ENCODE measurements at regions not wholly inside any gene's neighbourhood (a gene's known extent, or its start where the extent isn't known, plus 50 kb on each side); places are given as distances from the start of the nearest gene placed in this dataset.

- no peak overlapping the region for H4K12ac ChIP-seq (ENCODE audit: low read depth, low read length)
- no peak overlapping the region for H3K4ac ChIP-seq (ENCODE audit: low read depth, low read length)
- H3K9me3 ChIP-seq (ENCODE audit: insufficient read depth, low read depth, low read length), result no peaks in the 10 kb centered on the region
- no peak overlapping the region for H3K23ac ChIP-seq (ENCODE audit: low read length)
- H3K27ac ChIP-seq (ENCODE audit: low read depth, low read length), result no peak overlapping the region
- H4K8ac ChIP-seq (ENCODE audit: low read depth, low read length), result no peak overlapping the region
- no peak overlapping the region for H4K91ac ChIP-seq (ENCODE audit: low read depth, low read length)
- H3K4me1 ChIP-seq (ENCODE audit: control insufficient read depth in 1 of 2, insufficient read depth in 2 of 2, low read length in 2 of 2), result no peaks in the 10 kb centered on the region
- no peak overlapping the region for H3K18ac ChIP-seq (ENCODE audit: low read length)
- H3K14ac ChIP-seq (ENCODE audit: low read length), result no peak overlapping the region
- H3K4me3 ChIP-seq (ENCODE audit: low read depth, low read length), result no peak overlapping the region
- H2AFZ ChIP-seq (ENCODE audit: insufficient read depth, low read length, poor library complexity), result no peak overlapping the region
- no peak overlapping the region for H3K4me2 ChIP-seq (ENCODE audit: low read length)
- no peaks in the 10 kb centered on the region for H3K79me1 ChIP-seq (ENCODE audit: low read length)
- no peak overlapping the region for H2BK120ac ChIP-seq (ENCODE audit: insufficient read depth, low read length, poor library complexity)
- H3K27me3 ChIP-seq (ENCODE audit: insufficient read depth, low read length), result no peaks in the 10 kb centered on the region
- DNase-seq, result no peak
- H3K36me3 ChIP-seq (ENCODE audit: control insufficient read depth in 1 of 2, insufficient read depth in 2 of 2, low read length in 2 of 2), result no peaks in the 10 kb centered on the region
- no peaks in the 10 kb centered on the region for H3K79me2 ChIP-seq (ENCODE audit: control insufficient read depth, insufficient read depth, low read length, poor library complexity)
- H2BK12ac ChIP-seq (ENCODE audit: low read length), result no peak overlapping the region
- no peak overlapping the region for H2AK5ac ChIP-seq (ENCODE audit: low read length)
- H2BK5ac ChIP-seq (ENCODE audit: low read depth, low read length, poor library complexity), result no peak overlapping the region
- WGBS (ENCODE audit: extremely low coverage, insufficient coverage, insufficient read length), result no CpG with 5 or more reads among the region's 3 CpGs
- H3K9ac ChIP-seq (ENCODE audit: low read length), result no peak overlapping the region
Observed at GRCh38 chr1:98104289-98104688, 183.5 kb upstream of the DPYD start.

DNA sequence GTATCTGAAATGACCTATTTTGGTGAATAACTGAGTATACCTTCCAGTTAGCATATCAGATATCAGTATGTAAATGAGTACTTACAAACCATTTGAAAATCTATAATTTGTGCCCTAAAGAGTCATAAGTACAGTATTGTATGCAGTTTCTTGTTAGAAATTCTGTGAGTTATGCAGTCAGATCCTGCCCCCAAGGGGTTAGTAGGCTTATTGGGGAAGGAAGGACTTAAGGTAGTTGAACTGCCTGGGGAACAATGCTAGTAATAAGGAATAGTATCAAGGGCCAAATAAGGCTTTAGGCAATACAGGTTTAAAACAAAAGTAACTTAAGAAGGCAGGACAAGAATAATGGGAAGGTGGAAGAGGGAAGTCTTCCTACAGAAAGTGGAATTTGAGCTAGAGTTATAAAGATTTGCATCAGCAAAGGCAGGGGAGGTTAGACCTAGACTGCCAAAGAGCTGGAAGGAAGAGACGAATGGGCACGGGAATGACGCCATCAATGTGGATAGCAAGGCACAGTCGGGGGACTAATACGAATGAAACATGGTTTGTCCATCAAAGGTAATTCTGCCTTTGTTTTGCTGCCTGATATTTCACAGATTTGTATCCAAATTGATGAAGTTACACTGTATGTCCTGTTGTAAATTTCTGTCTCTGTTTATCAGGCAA, 182.9 kb upstream of the DPYD start:
- H4K8ac ChIP-seq (ENCODE audit: low read depth, low read length), result no peak overlapping the region
- H3K18ac ChIP-seq (ENCODE audit: low read length), result no peak overlapping the region
- no peak overlapping the region for H3K23ac ChIP-seq (ENCODE audit: low read length)
- H2AK5ac ChIP-seq (ENCODE audit: low read length), result no peak overlapping the region
- H2AFZ ChIP-seq (ENCODE audit: insufficient read depth, low read length, poor library complexity), result no peak overlapping the region
- no peaks in the 10 kb centered on the region for H3K4me1 ChIP-seq (ENCODE audit: control insufficient read depth in 1 of 2, insufficient read depth in 2 of 2, low read length in 2 of 2)
- no peaks in the 10 kb centered on the region for H3K27me3 ChIP-seq (ENCODE audit: insufficient read depth, low read length)
- no peak overlapping the region for H3K27ac ChIP-seq (ENCODE audit: low read depth, low read length)
- H3K14ac ChIP-seq (ENCODE audit: low read length), result no peak overlapping the region
- no peak overlapping the region for H3K4ac ChIP-seq (ENCODE audit: low read depth, low read length)
- no peak overlapping the region for H3K4me3 ChIP-seq (ENCODE audit: low read depth, low read length)
- no peak overlapping the region for H4K12ac ChIP-seq (ENCODE audit: low read depth, low read length)
- WGBS (ENCODE audit: extremely low coverage, insufficient coverage, insufficient read length), result no CpG with 5 or more reads among the region's 5 CpGs
- no peaks in the 10 kb centered on the region for H3K79me1 ChIP-seq (ENCODE audit: low read length)
- no peak overlapping the region for H3K9ac ChIP-seq (ENCODE audit: low read length)
- H3K36me3 ChIP-seq (ENCODE audit: control insufficient read depth in 1 of 2, insufficient read depth in 2 of 2, low read length in 2 of 2), result no peaks in the 10 kb centered on the region
- no peak overlapping the region for H4K91ac ChIP-seq (ENCODE audit: low read depth, low read length)
- H3K4me2 ChIP-seq (ENCODE audit: low read length), result no peak overlapping the region
- no peak overlapping the region for H2BK120ac ChIP-seq (ENCODE audit: insufficient read depth, low read length, poor library complexity)
- DNase-seq, result no peak
- no peaks in the 10 kb centered on the region for H3K79me2 ChIP-seq (ENCODE audit: control insufficient read depth, insufficient read depth, low read length, poor library complexity)
- H2BK5ac ChIP-seq (ENCODE audit: low read depth, low read length, poor library complexity), result no peak overlapping the region
- H3K9me3 ChIP-seq (ENCODE audit: insufficient read depth, low read depth, low read length), result no peaks in the 10 kb centered on the region
- H2BK12ac ChIP-seq (ENCODE audit: low read length), result no peak overlapping the region

- no peak overlapping the region for H3K14ac ChIP-seq (ENCODE audit: low read length)
- H3K4me1 ChIP-seq (ENCODE audit: control insufficient read depth in 1 of 2, insufficient read depth in 2 of 2, low read length in 2 of 2), result no peaks in the 10 kb centered on the region
- no peak overlapping the region for H3K4ac ChIP-seq (ENCODE audit: low read depth, low read length)
- no peak overlapping the region for H3K18ac ChIP-seq (ENCODE audit: low read length)
- H2AK5ac ChIP-seq (ENCODE audit: low read length), result no peak overlapping the region
- no peak overlapping the region for H4K12ac ChIP-seq (ENCODE audit: low read depth, low read length)
- no peak overlapping the region for H2AFZ ChIP-seq (ENCODE audit: insufficient read depth, low read length, poor library complexity)
- H3K4me2 ChIP-seq (ENCODE audit: low read length), result no peak overlapping the region
- DNase-seq, result no peak
- no peak overlapping the region for H3K9ac ChIP-seq (ENCODE audit: low read length)
- no peak overlapping the region for H2BK12ac ChIP-seq (ENCODE audit: low read length)
- no peaks in the 10 kb centered on the region for H3K79me1 ChIP-seq (ENCODE audit: low read length)
- no peak overlapping the region for H3K4me3 ChIP-seq (ENCODE audit: low read depth, low read length)
- no peak overlapping the region for H2BK5ac ChIP-seq (ENCODE audit: low read depth, low read length, poor library complexity)
- no peaks in the 10 kb centered on the region for H3K79me2 ChIP-seq (ENCODE audit: control insufficient read depth, insufficient read depth, low read length, poor library complexity)
- H4K91ac ChIP-seq (ENCODE audit: low read depth, low read length), result no peak overlapping the region
- H3K23ac ChIP-seq (ENCODE audit: low read length), result no peak overlapping the region
- no peak overlapping the region for H3K27ac ChIP-seq (ENCODE audit: low read depth, low read length)
- H3K27me3 ChIP-seq (ENCODE audit: insufficient read depth, low read length), result no peaks in the 10 kb centered on the region
- no peaks in the 10 kb centered on the region for H3K9me3 ChIP-seq (ENCODE audit: insufficient read depth, low read depth, low read length)
- no peak overlapping the region for H2BK120ac ChIP-seq (ENCODE audit: insufficient read depth, low read length, poor library complexity)
- no peak overlapping the region for H4K8ac ChIP-seq (ENCODE audit: low read depth, low read length)
- WGBS (ENCODE audit: extremely low coverage, insufficient coverage, insufficient read length), result no CpG with 5 or more reads among the region's 4 CpGs
- H3K36me3 ChIP-seq (ENCODE audit: control insufficient read depth in 1 of 2, insufficient read depth in 2 of 2, low read length in 2 of 2), result no peaks in the 10 kb centered on the region
Observed at GRCh38 chr1:98102345-98103030, 181.7 kb upstream of the DPYD start.

DNA sequence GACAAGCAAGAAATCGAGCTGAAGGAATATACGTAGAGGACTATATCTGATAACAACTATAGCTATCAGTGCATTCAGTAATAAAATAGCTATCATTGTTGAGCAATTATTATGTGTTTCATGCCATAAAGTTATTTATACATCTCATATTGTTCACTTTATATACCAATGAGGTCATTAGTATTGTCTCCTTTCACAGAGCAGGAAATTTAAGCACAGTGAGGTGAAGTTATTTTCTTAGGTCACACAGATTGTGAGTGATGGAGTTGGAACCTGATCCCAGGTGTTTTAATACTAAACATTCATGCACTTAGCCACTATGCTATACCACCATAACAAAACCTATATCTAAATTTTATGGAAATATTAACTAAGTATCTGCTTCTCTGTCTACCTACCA, 180.5 kb upstream of the DPYD start:
- H4K8ac ChIP-seq (ENCODE audit: low read depth, low read length), result no peak overlapping the region
- no peak overlapping the region for H4K12ac ChIP-seq (ENCODE audit: low read depth, low read length)
- no peak overlapping the region for H2BK120ac ChIP-seq (ENCODE audit: insufficient read depth, low read length, poor library complexity)
- no peaks in the 10 kb centered on the region for H3K4me1 ChIP-seq (ENCODE audit: control insufficient read depth in 1 of 2, insufficient read depth in 2 of 2, low read length in 2 of 2)
- no peak overlapping the region for H3K9ac ChIP-seq (ENCODE audit: low read length)
- 100% methylated on average over 1 of the region's 2 CpGs for WGBS (ENCODE audit: extremely low coverage, insufficient coverage, insufficient read length)
- no peak overlapping the region for H3K14ac ChIP-seq (ENCODE audit: low read length)
- H4K91ac ChIP-seq (ENCODE audit: low read depth, low read length), result no peak overlapping the region
- DNase-seq, result no peak
- H2BK5ac ChIP-seq (ENCODE audit: low read depth, low read length, poor library complexity), result no peak overlapping the region
- no peaks in the 10 kb centered on the region for H3K36me3 ChIP-seq (ENCODE audit: control insufficient read depth in 1 of 2, insufficient read depth in 2 of 2, low read length in 2 of 2)
- H2AK5ac ChIP-seq (ENCODE audit: low read length), result no peak overlapping the region
- H3K4me2 ChIP-seq (ENCODE audit: low read length), result no peak overlapping the region
- no peak overlapping the region for H3K27ac ChIP-seq (ENCODE audit: low read depth, low read length)
- H3K79me1 ChIP-seq (ENCODE audit: low read length), result no peaks in the 10 kb centered on the region
- H3K18ac ChIP-seq (ENCODE audit: low read length), result no peak overlapping the region
- no peak overlapping the region for H3K23ac ChIP-seq (ENCODE audit: low read length)
- H2BK12ac ChIP-seq (ENCODE audit: low read length), result no peak overlapping the region
- H3K27me3 ChIP-seq (ENCODE audit: insufficient read depth, low read length), result no peaks in the 10 kb centered on the region
- H3K4ac ChIP-seq (ENCODE audit: low read depth, low read length), result no peak overlapping the region
- no peak overlapping the region for H2AFZ ChIP-seq (ENCODE audit: insufficient read depth, low read length, poor library complexity)
- no peaks in the 10 kb centered on the region for H3K9me3 ChIP-seq (ENCODE audit: insufficient read depth, low read depth, low read length)
- no peak overlapping the region for H3K4me3 ChIP-seq (ENCODE audit: low read depth, low read length)
- H3K79me2 ChIP-seq (ENCODE audit: control insufficient read depth, insufficient read depth, low read length, poor library complexity), result no peaks in the 10 kb centered on the region

Measured in trophoblast cell (in vitro differentiated cells and primary cell).